RPMI7951 (cell line): ENCODE measurements at regions not wholly inside any gene's neighbourhood (a gene's known extent, or its start where the extent isn't known, plus 50 kb on each side); places are given as distances from the start of the nearest gene placed in this dataset.

Experiments used
- DNase-seq: peaks from one replicate; pipeline ENCODE4 v3.0.0-alpha.2; 2012; ENCODE audit warnings: low read depth

DNA sequence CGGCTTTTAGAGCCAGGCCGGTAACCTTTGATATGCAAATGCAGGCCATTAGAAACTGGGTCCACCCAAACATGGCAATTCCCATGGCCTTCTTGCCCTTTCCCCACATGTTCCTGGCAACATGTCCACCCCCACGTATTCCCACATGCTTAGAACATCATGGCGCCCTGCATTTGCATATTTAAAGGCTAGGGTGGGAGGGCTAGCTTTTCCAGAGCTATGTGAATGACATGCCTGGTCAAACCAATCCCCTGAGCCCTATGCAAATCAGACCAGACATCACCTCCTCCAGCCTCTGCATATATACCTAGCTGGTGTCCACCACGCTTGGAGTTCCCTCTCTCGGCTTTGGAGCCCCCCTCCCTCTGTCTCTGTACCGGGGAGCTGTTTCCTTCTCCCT, 481.9 kb downstream of the CDH2 start:
- DNase-seq = no peak

DNA sequence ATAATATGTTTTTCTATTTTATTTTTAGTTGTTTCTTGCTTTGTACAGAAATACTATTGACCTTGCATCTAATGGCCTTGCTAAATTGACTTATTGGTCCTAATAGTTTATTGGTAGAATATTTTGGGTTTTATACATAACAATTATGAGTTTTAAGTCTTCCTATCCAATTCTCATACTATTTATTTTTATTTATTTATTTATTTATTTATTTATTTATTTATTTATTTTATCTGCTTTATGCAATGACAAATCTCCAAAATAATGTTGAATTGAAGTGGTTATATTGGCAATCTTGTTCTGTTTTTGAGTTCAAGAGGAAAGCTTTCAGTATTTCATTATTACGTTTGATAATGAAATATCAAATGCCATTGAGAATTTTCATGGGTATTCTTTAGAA, 488.3 kb downstream of the CDH2 start:
- DNase-seq = no peak

- DNase-seq = no peak
Observed at GRCh38 chr18:27687351-27687979, 489.5 kb downstream of the CDH2 start.

GRCh38 chr18:27685807-27686412, 491.0 kb downstream of the CDH2 start:
- DNase-seq = peak; percentile 32

GRCh38 chr18:27685091-27685490, 491.8 kb downstream of the CDH2 start:
- no peak for DNase-seq

GRCh38 chr18:27674411-27674810, 489.3 kb upstream of the CHST9 start:
- DNase-seq = no peak

- DNase-seq = no peak
Observed at GRCh38 chr18:27673861-27674260, 488.8 kb upstream of the CHST9 start.

DNA sequence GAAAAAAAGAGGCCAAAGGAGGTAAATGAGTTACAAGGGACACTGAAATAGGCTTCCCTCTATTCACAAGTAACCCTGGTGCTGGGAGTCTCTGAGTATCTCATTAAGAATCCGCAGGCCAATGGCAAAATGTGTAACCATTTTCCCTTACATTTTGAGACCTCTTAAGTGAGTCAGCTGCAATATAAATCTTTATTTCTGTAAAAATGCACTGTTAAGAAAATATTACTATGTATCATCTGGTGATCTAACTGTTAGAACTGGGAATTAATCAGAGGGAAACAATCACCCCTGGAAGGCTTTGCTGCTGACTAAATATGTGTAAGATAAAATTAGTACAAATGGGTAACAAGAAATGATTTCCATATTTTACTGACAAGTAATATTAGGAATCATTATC, 483.1 kb upstream of the CHST9 start:
- no peak for DNase-seq

DNA sequence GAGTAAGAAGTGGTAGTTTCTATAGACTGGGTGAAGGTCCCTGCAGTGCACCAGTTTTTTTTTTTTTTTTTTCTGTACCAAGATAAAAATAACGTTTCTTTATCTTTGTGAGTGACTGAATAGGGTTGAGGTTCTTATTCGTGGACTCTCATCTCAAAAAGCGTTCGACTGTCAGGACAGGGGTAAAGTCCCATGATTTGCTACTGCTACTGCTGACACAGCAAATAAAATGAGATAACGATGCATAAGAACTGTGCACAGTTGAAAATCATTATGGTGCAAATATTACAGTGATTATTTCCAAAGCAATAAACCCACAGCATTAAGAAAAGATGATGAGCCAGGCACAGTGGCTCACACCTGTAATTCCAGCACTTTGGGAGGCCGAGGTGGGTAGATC, 482.0 kb upstream of the CHST9 start:
- no peak for DNase-seq

DNA sequence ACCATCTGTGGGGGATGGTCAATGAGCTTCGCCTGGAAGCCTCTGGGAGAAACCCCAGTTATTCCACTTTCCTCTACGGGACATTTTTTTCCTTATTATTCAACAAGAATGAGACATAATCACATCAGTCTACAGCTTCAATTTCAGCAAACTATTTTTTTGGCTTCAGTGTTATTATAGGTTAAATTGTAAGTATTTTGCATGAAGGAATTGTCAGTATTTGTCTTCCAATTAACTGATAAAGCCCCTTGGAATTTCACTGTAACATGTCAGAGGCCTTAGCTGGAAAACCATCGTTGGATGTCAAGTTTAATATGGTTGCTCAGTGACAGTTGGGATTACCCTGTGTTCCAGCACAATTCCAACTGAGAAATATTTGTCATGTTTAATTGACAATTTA, 480.9 kb upstream of the CHST9 start:
- DNase-seq = no peak

GRCh38 chr18:27665264-27665799, 480.2 kb upstream of the CHST9 start:
- no peak for DNase-seq

DNA sequence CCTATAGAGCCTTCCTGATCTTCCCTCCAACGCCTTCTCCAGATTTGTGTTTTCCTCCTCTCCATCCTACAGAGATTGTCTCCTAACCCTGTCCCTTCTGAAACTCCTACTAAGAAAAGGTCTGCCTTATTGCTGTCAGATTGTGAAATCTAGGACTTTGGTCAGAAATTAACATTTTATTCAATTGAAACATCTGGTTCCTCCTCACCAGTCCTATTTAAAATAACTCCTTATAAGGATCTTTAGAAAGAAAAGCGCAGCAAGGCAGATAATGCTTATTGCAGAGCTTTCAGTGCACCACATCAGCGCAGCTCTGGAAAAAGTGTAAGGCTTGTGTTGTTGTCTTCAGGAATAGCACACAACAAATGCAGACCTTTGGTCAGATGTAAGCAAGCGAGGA, 477.8 kb upstream of the CHST9 start:
- no peak for DNase-seq

DNA sequence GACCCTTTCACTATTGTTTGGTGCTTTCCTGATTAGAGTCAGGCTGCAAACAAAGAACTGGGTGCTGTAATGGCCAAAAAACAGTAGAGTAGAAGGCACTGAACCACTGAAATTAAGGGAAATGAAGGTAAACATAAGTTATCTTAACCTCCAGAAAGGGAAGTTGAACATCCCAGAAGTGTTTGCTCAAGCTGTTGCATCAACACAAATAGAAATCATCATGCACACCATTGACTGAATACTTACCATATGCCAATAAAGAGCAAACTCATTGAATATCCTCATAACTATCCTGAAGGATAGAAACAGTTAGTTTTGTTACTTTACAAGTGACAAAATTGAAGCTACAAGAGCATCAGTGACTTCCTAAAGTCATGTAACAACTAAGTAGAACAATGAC, 477.4 kb upstream of the CHST9 start:
- no peak for DNase-seq

DNA sequence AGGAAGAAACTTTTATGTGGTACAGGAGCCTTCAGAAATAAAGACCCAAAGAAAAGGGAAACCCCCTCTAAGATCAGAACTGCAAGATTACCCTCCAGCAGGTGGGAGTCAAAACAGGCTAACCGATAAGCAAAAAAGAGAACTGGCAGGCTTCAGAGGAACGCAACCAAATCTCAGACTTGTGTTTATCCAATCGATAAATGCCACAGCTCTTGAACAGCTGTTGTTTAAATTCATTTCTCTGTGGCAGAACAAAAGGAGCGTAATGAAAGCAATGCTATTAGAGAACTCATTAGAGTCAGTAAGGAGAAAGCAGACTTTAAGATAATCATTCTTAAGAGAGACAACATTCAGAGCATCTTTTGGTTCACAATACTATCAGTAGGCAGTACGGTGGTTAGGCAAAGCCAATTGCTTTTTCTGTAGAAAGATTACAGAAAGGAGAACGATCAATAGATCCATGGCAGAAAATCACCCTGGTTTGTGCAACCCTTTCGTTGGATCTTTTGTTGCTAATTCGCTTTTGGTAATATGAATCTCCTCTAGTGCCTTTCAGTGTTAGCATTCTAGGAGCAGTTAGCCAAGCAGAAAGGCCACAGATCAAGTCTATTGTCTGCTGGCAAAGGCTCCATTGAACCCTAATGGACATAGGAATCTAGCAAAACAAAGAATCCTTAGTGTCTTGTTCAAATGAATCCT, 476.4 kb upstream of the CHST9 start:
- no peak for DNase-seq

DNA sequence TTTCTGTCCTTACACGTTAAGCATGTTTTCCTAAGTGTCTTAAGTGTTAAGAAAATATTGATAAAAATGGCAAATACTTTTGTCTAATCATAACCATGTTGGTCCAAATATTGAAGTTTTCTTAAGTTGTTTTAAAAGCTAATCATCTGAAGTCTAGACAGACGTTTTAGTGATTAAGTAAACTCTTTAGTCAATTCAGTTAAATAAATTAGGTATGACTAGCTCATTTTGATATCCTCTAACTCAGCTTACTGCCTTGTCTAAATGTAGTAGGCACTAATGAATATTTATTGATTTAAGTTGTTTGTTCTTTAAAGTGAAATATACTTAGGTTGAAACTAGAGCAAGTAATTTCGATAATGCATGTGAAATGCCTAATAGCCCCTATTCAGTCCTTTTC, 471.8 kb upstream of the CHST9 start:
- no peak for DNase-seq

DNA sequence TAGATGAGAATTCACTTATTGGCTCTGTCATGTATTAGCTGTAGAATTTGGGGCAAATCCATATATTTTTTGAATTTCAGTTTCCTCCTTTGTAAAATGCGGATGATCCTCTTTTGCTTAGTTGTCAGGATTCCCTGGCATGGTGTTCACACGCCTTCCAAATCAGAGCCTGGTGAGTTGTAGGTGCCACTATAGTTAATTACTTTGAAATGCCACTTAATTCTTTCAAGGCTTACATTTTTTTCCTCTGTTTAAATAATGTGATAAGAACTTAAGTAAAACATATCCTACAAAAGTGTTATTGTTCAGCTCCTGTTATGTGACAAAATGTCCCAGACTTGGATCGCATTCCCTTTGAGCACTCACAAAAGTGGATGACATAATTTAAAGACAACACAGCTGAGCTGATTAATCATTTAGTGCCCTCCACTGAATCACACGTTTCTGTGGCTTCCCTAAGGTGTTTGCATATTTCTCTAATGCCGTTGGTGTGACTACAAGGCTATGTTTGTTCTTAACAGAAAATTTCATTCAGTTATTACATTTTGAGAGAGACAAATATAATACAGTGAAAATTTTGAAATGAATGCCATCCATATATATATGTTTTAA, 471.2 kb upstream of the CHST9 start:
- peak; percentile 11 for DNase-seq

GRCh38 chr18:27653247-27653646, 468.1 kb upstream of the CHST9 start:
- no peak for DNase-seq

DNA sequence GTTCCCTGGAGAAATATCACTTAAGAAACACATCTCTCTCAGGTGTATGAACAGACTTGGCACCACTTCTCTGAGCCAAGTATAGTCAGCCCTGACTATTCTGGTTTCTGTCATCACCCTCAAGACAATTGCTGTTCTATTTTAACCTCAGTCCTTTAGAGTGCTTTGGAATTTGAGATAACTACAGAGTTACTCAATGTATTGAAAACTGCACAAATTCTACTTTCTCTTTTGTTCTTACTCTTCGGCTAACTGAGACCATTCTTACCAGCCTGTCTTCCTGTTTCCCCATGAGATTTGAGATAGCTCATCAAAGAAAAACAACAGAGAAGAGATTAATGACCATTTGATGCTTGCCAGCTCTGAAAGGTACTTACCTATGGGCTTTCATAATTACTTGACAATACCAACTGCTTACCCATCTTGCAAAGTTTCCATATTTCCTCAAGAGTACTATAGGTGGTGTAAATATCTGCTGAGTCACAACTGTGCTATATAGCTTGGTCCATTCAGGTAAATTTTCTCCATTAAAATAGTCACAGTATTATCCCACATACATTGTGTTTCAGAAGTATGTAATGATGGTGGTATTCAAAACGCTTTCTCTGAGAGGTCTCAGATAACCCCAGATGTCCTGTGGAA, 467.5 kb upstream of the CHST9 start:
- no peak for DNase-seq

GRCh38 chr18:27649621-27650020, 464.5 kb upstream of the CHST9 start:
- DNase-seq = no peak

GRCh38 chr18:27645929-27646328, 460.8 kb upstream of the CHST9 start:
- no peak for DNase-seq

DNA sequence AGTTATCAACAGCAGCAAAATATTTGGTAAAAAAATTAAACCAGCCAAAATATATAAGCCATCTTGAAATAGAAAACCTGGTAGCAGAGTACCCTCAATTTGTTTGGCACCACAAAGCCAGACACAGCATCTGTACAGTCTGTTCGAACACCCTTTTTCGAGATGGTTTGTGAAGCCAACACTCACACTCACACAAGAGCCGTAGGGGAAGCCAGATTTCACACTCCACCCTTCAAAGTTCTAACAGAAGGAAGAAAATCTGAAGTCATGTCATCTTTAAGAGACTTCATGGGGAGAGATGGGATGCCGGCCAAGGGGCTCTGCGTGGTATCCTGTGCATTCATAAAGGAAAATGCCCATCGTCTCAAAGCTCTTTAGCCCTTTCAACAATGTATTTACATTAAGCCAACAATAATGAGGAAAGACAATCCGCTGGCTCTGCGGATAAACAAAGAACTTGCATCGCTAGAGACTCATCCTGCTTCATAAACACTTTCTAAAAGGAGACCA, 451.5 kb upstream of the CHST9 start:
- DNase-seq = no peak

DNA sequence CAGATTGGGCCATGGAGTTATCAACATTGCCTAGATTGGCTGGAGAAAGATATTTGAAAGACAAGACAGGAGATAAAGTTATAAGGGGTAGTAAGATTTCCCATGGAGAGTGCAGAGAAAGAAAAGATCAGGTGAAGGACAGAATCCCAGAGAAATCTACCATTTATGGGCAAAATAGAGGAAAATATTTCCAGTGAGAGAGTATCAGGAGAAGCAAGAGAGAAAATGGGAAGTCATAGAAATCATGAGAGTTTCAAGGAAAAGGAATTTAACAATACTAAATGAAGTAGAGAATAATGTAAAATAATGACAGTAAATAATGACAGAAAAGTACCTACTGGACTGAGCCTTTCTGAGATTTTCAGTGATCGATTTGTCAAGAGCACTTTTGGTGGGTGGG, 447.6 kb upstream of the CHST9 start:
- DNase-seq = no peak
